ENCODE measurements at regions not wholly inside any gene's neighbourhood (a gene's known extent, or its start where the extent isn't known, plus 50 kb on each side); places are given as distances from the start of the nearest gene placed in this dataset.
"Not testable (repeated sequence)": the region's sequence is repeated elsewhere in the genome, so short reads cannot be mapped to it uniquely, and the experiment has no call there.

DNA sequence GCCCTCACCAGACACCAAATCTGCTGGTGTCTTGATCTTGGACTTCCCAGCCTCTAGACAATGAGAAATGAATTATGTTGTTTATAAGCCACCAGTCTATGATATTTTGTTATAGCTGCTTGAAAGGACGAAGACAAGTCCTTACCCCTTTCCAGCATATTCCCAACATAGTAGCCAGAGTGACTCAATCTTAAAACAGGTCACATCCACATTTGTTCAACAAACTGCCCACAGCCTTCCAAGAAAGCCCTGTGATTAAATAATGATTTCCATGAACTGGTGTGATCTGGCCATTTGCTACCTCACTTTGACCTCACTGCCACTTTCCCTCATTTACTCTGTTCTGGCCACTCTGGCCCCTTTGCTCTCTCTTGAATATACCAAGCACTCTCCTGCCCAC, 193.7 kb upstream of the CFAP20DC start:
- Mint-ChIP-seq H3K9me3 (peaks cover 13% of the 10 kb centered on the region), H3K27me3 (ENCODE audit: low read depth) (no peaks in the 10 kb centered on the region), H3K27ac (no peak overlapping the region), H3K36me3 (ENCODE audit: low read depth) (no peaks in the 10 kb centered on the region), H3K4me3 (no peak overlapping the region), H3K4me1 (ENCODE audit: low read depth) (no peaks in the 10 kb centered on the region)
- no peak for DNase-seq (ENCODE audit: low spot score)

DNA sequence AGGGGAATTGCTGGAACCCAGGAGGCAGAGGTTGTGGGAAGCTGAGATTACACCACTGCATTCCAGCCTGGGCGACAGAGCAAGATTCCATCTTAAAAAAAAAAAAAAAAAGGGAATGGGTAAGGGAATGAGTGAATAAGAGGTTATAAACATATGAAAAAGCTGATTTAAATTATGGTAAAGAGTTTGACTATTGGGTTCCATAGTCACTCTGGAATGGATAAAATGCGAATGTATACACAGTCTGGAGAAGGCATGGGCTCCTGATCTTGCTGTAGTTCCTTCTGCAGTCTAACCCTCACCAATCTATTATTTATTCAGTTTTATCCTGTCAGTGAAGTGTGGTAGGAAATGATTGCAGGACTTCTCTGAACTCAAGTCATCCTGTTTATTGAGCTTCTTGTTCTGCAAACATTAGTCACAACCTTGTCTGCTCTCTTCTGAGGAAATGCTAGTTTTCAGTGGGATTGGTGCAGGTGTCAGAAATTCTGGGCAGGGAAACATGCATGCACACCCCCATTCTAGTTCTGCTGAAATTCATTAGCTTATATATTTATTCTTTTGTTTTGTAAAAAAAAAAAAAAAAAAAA, 190.9 kb upstream of the CFAP20DC start:
- H3K27ac Mint-ChIP-seq = no peak overlapping the region

DNA sequence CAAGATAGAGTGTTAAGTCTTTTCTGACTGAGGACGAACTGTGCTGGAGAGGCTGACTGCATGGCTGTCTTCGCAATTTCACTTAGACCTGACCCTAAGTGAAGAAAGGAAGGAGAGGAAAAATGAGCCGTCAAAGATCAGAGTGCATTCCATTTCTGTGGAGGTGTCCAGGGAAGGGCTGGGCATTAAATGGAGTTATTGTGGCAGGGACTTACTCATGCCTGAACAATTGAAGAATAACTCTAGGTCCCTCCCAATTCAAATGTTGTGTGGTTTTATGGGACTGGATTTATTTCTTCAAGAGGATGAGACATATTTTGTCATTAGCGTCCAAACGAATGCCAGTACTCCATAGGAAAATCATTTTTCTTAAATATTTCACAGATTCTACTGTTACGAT, 187.3 kb upstream of the CFAP20DC start:
- H3K4me3 Mint-ChIP-seq = no peak overlapping the region
- H3K36me3 Mint-ChIP-seq (ENCODE audit: low read depth) = no peaks in the 10 kb centered on the region
- no peak overlapping the region for H3K27ac Mint-ChIP-seq
- H3K27me3 Mint-ChIP-seq (ENCODE audit: low read depth) = peaks cover 4% of the 10 kb centered on the region
- no peak for DNase-seq (ENCODE audit: low spot score)
- no peaks in the 10 kb centered on the region for H3K9me3 Mint-ChIP-seq
- peaks cover 10% of the 10 kb centered on the region for H3K4me1 Mint-ChIP-seq (ENCODE audit: low read depth)

More for the DNA sequence above, 190.9 kb upstream of the CFAP20DC start:
- no peaks in the 10 kb centered on the region for H3K36me3 Mint-ChIP-seq (ENCODE audit: low read depth)
- no peak for DNase-seq (ENCODE audit: low spot score)
- peaks cover 2% of the 10 kb centered on the region for H3K4me1 Mint-ChIP-seq (ENCODE audit: low read depth)
- H3K9me3 Mint-ChIP-seq = peaks cover 9% of the 10 kb centered on the region
- no peak overlapping the region for H3K4me3 Mint-ChIP-seq
- peaks cover 4% of the 10 kb centered on the region for H3K27me3 Mint-ChIP-seq (ENCODE audit: low read depth)

DNA sequence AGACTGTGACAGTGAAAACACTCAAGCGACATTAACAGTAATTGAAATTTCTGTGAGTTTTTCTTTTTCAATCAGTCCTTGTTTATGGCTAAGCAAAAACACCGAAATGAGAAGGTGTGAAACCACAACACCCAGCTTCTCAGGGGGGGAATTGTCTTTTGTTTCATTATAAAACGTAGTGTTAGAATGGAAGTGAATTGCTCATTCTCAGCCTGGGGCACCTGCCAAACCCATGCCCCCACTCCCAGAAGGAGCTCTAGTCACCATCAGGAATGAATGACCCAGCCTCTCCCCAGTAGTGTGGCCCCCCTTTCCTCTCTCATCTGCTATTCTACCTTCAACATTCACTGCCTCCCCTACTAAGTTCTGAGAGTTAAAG, 185.8 kb upstream of the CFAP20DC start:
- Mint-ChIP-seq H3K27ac (no peak overlapping the region), H3K9me3 (peaks cover 8% of the 10 kb centered on the region), H3K4me1 (ENCODE audit: low read depth) (peaks cover 10% of the 10 kb centered on the region), H3K36me3 (ENCODE audit: low read depth) (no peaks in the 10 kb centered on the region), H3K27me3 (ENCODE audit: low read depth) (peaks cover 4% of the 10 kb centered on the region), H3K4me3 (no peak overlapping the region)
- DNase-seq (ENCODE audit: low spot score) = peak; percentile 33

DNA sequence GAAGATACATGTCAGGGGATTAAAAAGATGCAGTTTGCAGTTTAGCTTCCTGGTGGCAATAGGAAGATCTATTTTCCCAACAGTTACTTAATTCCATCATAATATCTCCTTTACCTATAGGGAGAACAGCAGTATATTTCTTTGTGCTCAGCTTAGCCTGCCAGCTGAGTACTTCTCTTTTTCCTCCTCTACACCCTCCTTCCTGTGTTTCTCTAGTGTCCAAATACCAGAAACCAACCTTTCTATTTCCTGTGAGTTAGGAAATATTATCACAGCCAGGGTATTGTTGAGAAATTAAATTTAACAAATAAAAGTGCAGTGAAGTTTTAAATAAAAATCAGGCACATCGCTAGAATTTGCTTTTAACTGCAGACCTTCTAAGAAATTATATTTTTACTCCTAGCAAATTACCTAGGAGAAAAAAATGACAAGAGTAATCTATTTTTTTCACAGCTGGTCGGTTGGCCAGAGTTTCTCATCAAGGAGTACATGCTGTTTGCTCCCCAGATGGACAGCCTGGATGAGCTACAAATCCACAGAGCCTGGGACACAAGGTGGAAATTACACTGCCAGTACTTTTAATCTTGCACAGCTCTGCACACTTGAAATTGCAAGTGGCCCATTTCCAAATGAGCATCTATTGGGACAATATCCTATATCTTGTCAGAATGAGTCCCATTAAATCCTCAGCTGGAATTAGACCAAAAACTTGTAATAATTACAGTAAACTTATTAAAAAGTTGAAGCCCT, 185.2 kb upstream of the CFAP20DC start:
- H3K36me3 Mint-ChIP-seq (ENCODE audit: low read depth) = no peaks in the 10 kb centered on the region
- no peak for DNase-seq (ENCODE audit: low spot score)
- peaks cover 10% of the 10 kb centered on the region for H3K9me3 Mint-ChIP-seq
- H3K27me3 Mint-ChIP-seq (ENCODE audit: low read depth) = peaks cover 4% of the 10 kb centered on the region
- peaks cover 10% of the 10 kb centered on the region for H3K4me1 Mint-ChIP-seq (ENCODE audit: low read depth)
- H3K4me3 Mint-ChIP-seq = no peak overlapping the region
- no peak overlapping the region for H3K27ac Mint-ChIP-seq

DNA sequence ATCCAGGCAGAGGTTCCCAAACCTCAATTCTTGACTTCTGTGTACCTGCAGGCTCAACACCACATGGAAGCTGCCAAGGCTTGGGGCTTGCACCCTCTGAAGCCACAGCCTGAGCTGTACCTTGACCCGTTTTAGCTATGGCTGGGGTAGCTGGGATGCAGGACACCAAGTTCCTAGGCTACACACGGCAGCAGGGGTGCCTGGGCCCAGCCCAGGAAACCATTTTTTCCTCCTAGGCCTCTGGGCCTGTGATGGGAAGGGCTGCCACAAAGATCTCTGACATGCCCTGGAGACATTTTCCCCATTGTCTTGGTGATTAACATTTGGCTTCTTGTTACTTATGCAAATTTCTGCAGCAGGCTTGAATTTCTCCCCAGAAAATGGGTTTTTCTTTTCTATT, 180.6 kb upstream of the CFAP20DC start:
- H3K9me3 Mint-ChIP-seq = peaks cover 20% of the 10 kb centered on the region
- H3K4me1 Mint-ChIP-seq (ENCODE audit: low read depth); H3K36me3 Mint-ChIP-seq (ENCODE audit: low read depth): not testable (repeated sequence)

DNA sequence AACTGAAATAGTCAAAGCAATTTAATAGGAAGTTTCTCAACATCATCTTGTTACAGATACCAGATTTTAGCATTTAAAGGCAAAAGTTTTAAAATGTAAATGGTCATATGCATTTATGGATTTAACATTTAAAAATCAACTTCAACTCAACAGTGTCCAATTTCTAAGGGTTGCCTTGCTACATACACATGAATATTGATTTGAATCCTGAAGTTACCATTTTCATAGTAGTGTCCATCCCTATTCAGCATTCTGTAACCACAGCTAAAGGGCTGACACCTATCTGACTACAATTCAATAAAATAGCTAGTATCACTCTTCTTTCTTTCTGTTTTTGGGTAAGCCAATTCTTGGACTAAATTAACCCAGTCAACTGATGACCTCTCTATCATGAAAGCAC, 164.0 kb upstream of the CFAP20DC start:
- H3K4me1 Mint-ChIP-seq (ENCODE audit: low read depth) = no peaks in the 10 kb centered on the region
- no peak for DNase-seq (ENCODE audit: low spot score)
- peaks cover 3% of the 10 kb centered on the region for H3K27me3 Mint-ChIP-seq (ENCODE audit: low read depth)
- no peaks in the 10 kb centered on the region for H3K36me3 Mint-ChIP-seq (ENCODE audit: low read depth)
- no peak overlapping the region for H3K27ac Mint-ChIP-seq
- H3K9me3 Mint-ChIP-seq = no peaks in the 10 kb centered on the region
- no peak overlapping the region for H3K4me3 Mint-ChIP-seq

More for the DNA sequence above, 180.6 kb upstream of the CFAP20DC start:
- H3K27me3 Mint-ChIP-seq (ENCODE audit: low read depth); DNase-seq (ENCODE audit: low spot score); H3K27ac Mint-ChIP-seq; H3K4me3 Mint-ChIP-seq: not testable (repeated sequence)

DNA sequence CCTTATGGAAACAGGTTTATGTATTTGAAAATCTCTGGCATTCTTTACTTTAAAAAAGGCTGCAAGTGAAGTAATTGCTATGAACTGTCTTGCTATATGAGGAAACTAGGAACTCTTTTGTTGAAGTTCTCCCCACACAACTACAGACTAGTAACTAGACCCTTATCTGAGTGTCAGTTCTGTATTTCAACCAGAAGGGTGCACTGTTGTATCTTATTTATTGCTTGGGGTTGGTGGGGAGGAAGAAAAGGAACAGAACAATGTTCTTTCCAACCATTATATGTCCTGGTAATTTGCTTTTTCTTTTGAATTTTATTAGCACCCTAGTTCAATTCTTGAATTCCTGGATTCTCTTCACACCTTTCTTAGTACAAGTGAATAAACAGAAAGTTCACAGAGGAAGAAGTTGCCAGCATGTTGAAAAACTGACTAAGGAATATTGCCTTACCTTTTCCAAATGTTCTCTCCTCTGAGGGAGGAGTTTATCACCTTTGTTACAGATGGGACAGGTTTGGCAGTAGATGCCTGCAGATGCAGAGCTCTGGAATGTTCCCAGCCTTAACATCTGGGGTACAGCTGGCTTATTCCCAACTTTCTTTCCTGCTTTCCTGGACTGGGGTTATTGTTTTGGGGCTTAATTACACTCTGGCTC, 162.4 kb upstream of the CFAP20DC start:
- no peak overlapping the region for H3K4me3 Mint-ChIP-seq
- no peaks in the 10 kb centered on the region for H3K4me1 Mint-ChIP-seq (ENCODE audit: low read depth)
- no peaks in the 10 kb centered on the region for H3K36me3 Mint-ChIP-seq (ENCODE audit: low read depth)
- no peak for DNase-seq (ENCODE audit: low spot score)
- peaks cover 7% of the 10 kb centered on the region for H3K27me3 Mint-ChIP-seq (ENCODE audit: low read depth)
- no peak overlapping the region for H3K27ac Mint-ChIP-seq
- no peaks in the 10 kb centered on the region for H3K9me3 Mint-ChIP-seq

DNA sequence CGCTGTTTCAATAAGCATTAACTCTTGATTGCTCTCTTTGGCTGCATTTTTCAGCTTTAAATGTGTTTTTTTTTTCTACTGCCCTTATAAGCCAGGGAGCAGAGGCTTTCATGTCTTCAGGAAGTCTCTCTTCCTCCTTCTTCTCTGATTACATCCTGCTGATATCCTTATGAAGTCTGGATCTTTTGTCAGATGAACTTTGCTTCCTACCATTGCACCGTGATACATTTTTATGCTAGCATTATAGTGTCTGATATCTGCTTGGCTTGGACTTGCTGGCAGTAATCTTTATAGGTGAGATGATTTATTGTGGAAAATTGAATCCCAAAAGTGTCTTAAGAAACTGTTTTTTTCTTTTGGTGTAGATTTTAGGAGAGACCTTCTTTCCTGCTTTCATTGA, 160.4 kb upstream of the CFAP20DC start:
- no peak overlapping the region for H3K4me3 Mint-ChIP-seq
- H3K36me3 Mint-ChIP-seq (ENCODE audit: low read depth) = no peaks in the 10 kb centered on the region
- H3K27ac Mint-ChIP-seq = no peak overlapping the region
- H3K9me3 Mint-ChIP-seq = no peaks in the 10 kb centered on the region
- H3K27me3 Mint-ChIP-seq (ENCODE audit: low read depth) = peaks cover 7% of the 10 kb centered on the region
- no peaks in the 10 kb centered on the region for H3K4me1 Mint-ChIP-seq (ENCODE audit: low read depth)
- DNase-seq (ENCODE audit: low spot score) = no peak

DNA sequence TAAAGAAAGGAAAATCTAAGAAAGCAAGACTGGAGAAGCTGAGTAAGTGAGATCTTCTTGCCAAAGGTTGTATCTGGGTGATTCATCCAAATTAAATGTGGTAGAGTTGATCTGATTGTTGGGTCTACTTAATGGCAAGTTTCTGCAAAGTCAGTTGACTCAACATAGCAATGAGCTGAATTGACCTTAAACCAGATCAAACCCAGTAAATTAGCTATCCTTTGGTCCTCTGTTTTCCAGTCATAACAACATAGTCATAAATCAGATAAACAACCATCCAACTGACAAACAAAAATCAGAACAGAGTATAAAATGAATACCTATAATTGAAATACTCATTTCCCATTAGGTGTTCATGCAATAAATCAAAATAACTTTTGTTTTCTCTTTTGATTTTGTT, 142.6 kb upstream of the CFAP20DC start:
- H3K27ac Mint-ChIP-seq = no peak overlapping the region
- no peak overlapping the region for H3K4me3 Mint-ChIP-seq
- no peaks in the 10 kb centered on the region for H3K4me1 Mint-ChIP-seq (ENCODE audit: low read depth)

DNA sequence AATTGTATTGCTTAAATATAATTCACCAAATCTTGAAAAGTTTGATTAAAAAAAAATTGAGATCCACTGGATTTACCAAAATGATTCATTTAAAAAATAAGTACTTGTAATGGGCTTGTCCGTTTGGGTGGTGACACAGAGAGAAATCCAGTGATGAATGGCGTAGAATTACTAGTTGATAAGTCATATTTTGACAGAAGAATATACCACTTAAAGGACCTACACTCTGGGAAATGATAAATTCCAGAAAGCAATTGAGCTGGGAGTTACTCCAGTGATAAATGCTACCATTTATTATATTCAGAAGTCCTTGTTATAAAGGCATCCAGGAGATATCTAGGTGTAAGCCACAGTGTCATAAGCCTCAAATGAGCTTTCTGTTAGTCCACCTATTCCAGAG, 141.8 kb upstream of the CFAP20DC start:
- Mint-ChIP-seq H3K4me3 (no peak overlapping the region), H3K4me1 (ENCODE audit: low read depth) (no peaks in the 10 kb centered on the region), H3K27ac (no peak overlapping the region), H3K9me3 (no peaks in the 10 kb centered on the region), H3K27me3 (ENCODE audit: low read depth) (peaks cover 12% of the 10 kb centered on the region), H3K36me3 (ENCODE audit: low read depth) (no peaks in the 10 kb centered on the region)
- no peak for DNase-seq (ENCODE audit: low spot score)

More for the DNA sequence above, 142.6 kb upstream of the CFAP20DC start:
- Mint-ChIP-seq H3K9me3 (no peaks in the 10 kb centered on the region), H3K36me3 (ENCODE audit: low read depth) (no peaks in the 10 kb centered on the region), H3K27me3 (ENCODE audit: low read depth) (peaks cover 12% of the 10 kb centered on the region)
- no peak for DNase-seq (ENCODE audit: low spot score)

DNA sequence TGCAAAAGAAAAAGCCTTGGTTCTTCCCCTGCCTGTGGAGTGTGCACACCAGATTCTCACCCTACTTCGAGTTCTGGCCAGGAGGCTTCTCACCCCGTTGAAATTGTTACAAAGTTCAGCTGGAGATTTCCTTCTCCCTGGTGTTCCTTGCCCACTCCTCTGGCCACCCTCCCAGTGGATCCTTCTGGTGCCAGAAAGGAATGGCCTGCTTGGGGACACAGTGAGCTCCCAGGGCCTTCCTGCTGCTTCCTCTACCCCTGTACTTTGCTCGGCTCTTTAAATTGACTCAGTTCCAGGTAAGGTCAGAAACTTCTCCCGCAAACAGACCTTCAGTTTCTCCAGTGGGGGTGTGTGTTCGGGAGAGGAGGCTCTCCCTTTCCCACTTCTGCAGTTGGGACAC, 140.1 kb upstream of the CFAP20DC start:
- no peak overlapping the region for H3K27ac Mint-ChIP-seq
- no peaks in the 10 kb centered on the region for H3K9me3 Mint-ChIP-seq
- H3K4me3 Mint-ChIP-seq = no peak overlapping the region
- H3K27me3 Mint-ChIP-seq (ENCODE audit: low read depth) = peaks cover 10% of the 10 kb centered on the region
- H3K36me3 Mint-ChIP-seq (ENCODE audit: low read depth) = no peaks in the 10 kb centered on the region
- no peak for DNase-seq (ENCODE audit: low spot score)
- no peaks in the 10 kb centered on the region for H3K4me1 Mint-ChIP-seq (ENCODE audit: low read depth)

DNA sequence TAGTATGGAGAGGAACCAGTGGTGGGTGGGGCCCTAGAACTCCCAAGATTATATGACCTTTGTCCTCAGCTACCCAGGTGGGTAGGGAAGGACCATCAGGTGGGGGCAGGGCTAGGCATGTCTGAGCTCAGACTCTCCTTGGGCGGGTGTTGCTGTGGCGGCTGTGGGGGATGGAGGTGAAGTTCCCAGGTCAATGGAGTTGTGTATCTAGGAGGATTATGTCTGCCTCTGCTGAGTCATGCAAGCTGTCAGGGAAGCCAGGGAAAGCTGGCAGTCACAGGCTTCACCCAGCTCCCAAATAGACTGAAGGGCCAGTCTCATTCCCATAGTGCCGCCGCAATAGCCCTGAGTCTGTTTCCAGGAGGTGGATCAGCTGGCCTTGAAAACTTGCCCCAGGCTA, 139.7 kb upstream of the CFAP20DC start:
- H3K27me3 Mint-ChIP-seq (ENCODE audit: low read depth) = peaks cover 10% of the 10 kb centered on the region
- H3K27ac Mint-ChIP-seq = no peak overlapping the region
- no peak for DNase-seq (ENCODE audit: low spot score)
- H3K36me3 Mint-ChIP-seq (ENCODE audit: low read depth) = no peaks in the 10 kb centered on the region
- no peaks in the 10 kb centered on the region for H3K4me1 Mint-ChIP-seq (ENCODE audit: low read depth)
- H3K9me3 Mint-ChIP-seq = no peaks in the 10 kb centered on the region
- H3K4me3 Mint-ChIP-seq = no peak overlapping the region

DNA sequence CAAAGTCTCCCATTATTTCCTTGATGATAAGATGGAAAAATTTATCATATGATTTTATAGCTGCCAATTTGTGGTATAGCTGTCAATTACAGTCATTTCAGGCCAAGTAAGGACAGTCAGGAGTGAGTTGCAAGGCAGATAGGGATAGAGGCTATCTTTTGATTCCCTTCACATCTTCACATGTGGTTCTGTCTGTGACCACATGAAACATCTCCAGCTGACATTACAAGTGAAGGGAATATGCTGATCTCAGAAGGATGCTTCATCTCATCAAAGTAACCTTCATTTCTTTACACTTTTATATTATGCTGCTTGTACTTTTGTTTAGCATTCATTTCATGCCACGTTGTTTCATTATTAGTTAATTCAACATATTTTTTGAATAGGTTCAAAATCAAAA, 136.9 kb upstream of the CFAP20DC start:
- no peak for DNase-seq (ENCODE audit: low spot score)
- Mint-ChIP-seq H3K36me3 (ENCODE audit: low read depth) (no peaks in the 10 kb centered on the region), H3K27ac (no peak overlapping the region), H3K4me3 (no peak overlapping the region), H3K4me1 (ENCODE audit: low read depth) (no peaks in the 10 kb centered on the region), H3K9me3 (no peaks in the 10 kb centered on the region), H3K27me3 (ENCODE audit: low read depth) (peaks cover 10% of the 10 kb centered on the region)
